ENCODE measurements at regions not wholly inside any gene's neighbourhood (a gene's known extent, or its start where the extent isn't known, plus 50 kb on each side); places are given as distances from the start of the nearest gene placed in this dataset.
A peak's percentile ranks its signal among the peaks of the same experiment; 100 is the strongest.

DNA sequence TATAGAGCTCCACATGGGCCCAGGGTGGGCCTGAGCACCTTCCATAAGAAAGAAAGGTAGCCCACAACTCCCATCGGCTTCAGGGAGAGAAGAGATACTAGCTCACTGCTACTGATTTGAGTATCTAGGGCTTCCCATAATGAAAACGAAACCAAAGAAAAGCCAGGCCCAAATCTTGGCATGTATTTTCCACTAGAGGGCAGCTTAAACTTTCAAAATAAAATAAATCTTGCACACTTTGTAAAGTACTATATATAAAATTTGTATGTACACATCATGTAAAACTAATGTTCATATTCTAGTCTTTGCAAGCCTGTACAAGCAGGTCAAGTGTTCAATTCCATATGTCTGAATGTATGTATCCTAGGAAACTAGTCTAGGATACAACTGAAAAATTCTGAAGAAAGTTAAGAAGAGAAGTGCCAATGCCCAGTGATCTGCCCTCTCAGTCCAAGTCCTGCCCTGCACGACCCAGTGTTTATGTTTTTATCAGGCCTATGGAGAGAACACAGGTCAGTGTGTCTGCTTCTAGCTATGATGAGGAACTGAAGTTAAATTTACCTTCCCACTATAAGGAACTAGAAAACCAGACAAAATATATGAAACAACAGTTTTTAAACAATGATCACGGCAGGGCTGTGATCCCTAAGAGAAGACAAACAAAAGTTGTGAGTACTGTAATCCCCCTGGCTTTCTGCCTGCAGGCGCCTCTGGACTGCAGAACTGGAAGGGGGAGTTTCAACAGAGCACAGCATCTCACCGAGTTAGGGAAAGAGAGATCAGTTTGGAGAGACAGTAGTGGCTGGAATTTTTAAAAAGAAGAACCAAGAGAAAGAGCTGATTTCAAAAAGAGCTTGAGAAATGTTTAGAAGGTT, 475.7 kb downstream of the UQCRFS1 start:
- no peaks in the 10 kb centered on the region for H3K9me3 ChIP-seq
- H3K4me1 ChIP-seq: peaks cover 0 to 11% (median 5%) of the 10 kb centered on the region in 9 donors
- TF ChIP-seq, protein P1, sequence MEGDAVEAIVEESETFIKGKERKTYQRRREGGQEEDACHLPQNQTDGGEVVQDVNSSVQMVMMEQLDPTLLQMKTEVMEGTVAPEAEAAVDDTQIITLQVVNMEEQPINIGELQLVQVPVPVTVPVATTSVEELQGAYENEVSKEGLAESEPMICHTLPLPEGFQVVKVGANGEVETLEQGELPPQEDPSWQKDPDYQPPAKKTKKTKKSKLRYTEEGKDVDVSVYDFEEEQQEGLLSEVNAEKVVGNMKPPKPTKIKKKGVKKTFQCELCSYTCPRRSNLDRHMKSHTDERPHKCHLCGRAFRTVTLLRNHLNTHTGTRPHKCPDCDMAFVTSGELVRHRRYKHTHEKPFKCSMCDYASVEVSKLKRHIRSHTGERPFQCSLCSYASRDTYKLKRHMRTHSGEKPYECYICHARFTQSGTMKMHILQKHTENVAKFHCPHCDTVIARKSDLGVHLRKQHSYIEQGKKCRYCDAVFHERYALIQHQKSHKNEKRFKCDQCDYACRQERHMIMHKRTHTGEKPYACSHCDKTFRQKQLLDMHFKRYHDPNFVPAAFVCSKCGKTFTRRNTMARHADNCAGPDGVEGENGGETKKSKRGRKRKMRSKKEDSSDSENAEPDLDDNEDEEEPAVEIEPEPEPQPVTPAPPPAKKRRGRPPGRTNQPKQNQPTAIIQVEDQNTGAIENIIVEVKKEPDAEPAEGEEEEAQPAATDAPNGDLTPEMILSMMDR (IDR thresholded peaks at IDR 0.05): peak; percentile 29 to 77 (median 60)
- H3K36me3 ChIP-seq: no peaks in the 10 kb centered on the region
- intact Hi-C loops (cut with DNase I): loop anchor here (1.0 to 10.0 kb wide), 7 partner anchors 140 to 788 kb away; partner anchors contain the start of gene VSTM2B (in 1 of the 10)
- no peak for DNase-seq
- H3K27me3 ChIP-seq: no peaks in the 10 kb centered on the region
- H3K4me3 ChIP-seq: peak overlapping the region in 1 of 10 donors; percentile 23
- WGBS, 2 donors: 21 to 29% methylated on average over 6 of the region's 6 CpGs
- ATAC-seq: peak in 6 of 8 donors; percentile 47 to 71 (median 66)
- peak overlapping the region in 2 of 10 donors; percentile 45 to 48 for H3K27ac ChIP-seq

DNA sequence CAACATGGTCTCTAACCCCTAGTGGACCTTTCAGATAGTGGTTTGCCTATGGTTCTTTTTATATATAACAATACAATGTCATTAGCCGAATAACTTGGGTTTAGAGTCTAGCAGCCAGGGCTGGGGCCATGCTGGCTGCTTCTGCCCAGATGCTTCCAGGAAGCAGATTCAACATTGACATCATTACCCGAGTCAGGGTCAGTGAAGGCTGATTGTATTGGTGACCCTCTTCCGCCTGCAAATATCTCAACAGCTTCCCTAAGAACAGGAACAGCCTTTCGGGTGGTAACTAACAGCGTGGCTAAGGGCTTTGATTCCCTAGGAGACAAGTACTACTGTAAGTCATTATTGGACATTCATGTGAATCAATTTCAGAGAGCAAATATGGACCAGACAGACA, 476.4 kb downstream of the UQCRFS1 start:
- Histone ChIP-seq H3K4me1 (peaks cover 0 to 11% (median 5%) of the 10 kb centered on the region in 9 donors), H3K9me3 (no peaks in the 10 kb centered on the region), H3K36me3 (no peaks in the 10 kb centered on the region), H3K27ac (peak overlapping the region in 2 of 10 donors; percentile 45 to 48), H3K4me3 (peak overlapping the region in 1 of 10 donors; percentile 23), H3K27me3 (no peaks in the 10 kb centered on the region)
- TF ChIP-seq, protein P1 (IDR thresholded peaks at IDR 0.05): no peak
- DNase-seq: no peak
- no peak for ATAC-seq
- WGBS, 2 donors: 72 to 75% methylated on average over 5 of the region's 5 CpGs
- intact Hi-C loops (cut with DNase I): loop anchor here (2.0 to 10.0 kb wide), 6 partner anchors 140 to 788 kb away; partner anchors contain the start of gene VSTM2B (in 1 of the 10)

DNA sequence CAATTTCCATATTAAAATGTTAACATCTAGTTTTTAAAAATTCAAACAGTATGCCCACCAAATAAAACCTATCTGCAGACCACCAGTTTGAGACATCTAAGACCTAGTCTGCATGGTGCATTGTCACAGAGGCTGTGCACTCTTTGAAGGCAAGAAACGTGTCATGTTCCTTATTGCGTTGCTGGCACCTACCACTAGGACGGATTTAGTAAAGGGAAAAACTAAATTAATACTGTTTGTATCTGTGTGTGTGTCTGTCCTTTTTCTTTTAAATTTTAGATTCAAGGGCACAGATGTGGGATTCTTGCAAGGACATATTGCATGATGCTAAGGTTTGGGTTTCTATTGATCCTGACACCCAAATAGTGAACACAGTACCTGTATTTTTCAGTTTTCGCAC, 481.4 kb downstream of the UQCRFS1 start:
- TF ChIP-seq, protein P1 (IDR thresholded peaks at IDR 0.05): no peak
- H3K36me3 ChIP-seq: no peaks in the 10 kb centered on the region
- H3K4me1 ChIP-seq: peaks cover 0 to 11% (median 3%) of the 10 kb centered on the region in 9 donors
- no peak overlapping the region for H3K4me3 ChIP-seq
- H3K27ac ChIP-seq: no peak overlapping the region
- ATAC-seq (no peak), DNase-seq (no peak)
- 59 to 89% methylated on average over 4 of the region's 4 CpGs for WGBS, 2 donors
- H3K9me3 ChIP-seq: no peaks in the 10 kb centered on the region
- peaks cover 11 to 43% (median 31%) of the 10 kb centered on the region in 7 donors for H3K27me3 ChIP-seq
- intact Hi-C loops (cut with DNase I): loop anchor here in 5 of 10 donors (10.0 kb wide), 2 partner anchors 533 to 793 kb away; partner anchors contain the start of gene VSTM2B (in 1 of the 5)

DNA sequence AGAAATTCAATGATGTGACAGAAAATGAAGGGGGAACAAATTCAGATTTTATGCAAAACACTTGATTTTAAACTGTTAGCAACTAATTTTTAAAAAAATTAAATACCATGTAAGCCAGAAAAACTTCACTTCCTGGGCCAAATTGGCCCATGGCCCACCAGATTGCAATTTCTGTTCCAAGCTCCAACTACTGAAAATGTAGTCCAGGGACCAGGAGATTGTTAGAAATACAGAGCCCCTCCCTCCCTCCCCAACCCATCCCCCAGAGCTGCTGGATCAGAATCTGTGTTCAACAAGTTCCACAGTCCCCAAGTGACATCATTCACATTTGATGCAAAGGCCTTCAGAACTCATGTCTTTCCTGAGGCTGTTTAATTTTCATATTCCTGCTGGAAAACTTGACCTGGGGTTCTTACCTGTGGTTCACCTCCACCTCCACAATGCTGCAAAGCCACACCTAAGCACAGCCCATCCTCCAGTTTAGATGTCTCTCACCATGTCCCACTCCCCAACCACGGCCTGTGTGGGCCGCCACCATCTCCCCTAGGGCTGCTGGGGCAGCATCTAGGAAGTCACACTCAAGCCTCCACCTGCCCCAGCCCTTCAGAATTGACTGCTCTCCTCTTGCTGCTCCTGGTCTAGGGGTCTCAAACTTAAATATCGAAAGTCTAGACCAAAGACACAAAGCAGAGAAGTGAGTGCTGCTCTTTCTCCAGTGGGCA, 482.0 kb downstream of the UQCRFS1 start:
- H3K9me3 ChIP-seq: no peaks in the 10 kb centered on the region
- no peak overlapping the region for H3K4me3 ChIP-seq
- TF ChIP-seq, protein P1 (IDR thresholded peaks at IDR 0.05): no peak
- intact Hi-C loops (cut with DNase I): loop anchor here in 5 of 10 donors (10.0 kb wide), 2 partner anchors 534 to 794 kb away; partner anchors contain the start of gene VSTM2B (in 1 of the 5)
- DNase-seq: no peak
- H3K36me3 ChIP-seq: no peaks in the 10 kb centered on the region
- no peak for ATAC-seq
- no peak overlapping the region for H3K27ac ChIP-seq
- H3K27me3 ChIP-seq: peaks cover 11 to 49% (median 36%) of the 10 kb centered on the region in 7 donors
- peaks cover 0 to 8% (median 0%) of the 10 kb centered on the region in 9 donors for H3K4me1 ChIP-seq
- WGBS, 2 donors: 68 to 84% methylated on average over 3 of the region's 3 CpGs

All from heart right ventricle (tissue), 16 donors.